ENCODE measurements at regions not wholly inside any gene's neighbourhood (a gene's known extent, or its start where the extent isn't known, plus 50 kb on each side); places are given as distances from the start of the nearest gene placed in this dataset.

DNA sequence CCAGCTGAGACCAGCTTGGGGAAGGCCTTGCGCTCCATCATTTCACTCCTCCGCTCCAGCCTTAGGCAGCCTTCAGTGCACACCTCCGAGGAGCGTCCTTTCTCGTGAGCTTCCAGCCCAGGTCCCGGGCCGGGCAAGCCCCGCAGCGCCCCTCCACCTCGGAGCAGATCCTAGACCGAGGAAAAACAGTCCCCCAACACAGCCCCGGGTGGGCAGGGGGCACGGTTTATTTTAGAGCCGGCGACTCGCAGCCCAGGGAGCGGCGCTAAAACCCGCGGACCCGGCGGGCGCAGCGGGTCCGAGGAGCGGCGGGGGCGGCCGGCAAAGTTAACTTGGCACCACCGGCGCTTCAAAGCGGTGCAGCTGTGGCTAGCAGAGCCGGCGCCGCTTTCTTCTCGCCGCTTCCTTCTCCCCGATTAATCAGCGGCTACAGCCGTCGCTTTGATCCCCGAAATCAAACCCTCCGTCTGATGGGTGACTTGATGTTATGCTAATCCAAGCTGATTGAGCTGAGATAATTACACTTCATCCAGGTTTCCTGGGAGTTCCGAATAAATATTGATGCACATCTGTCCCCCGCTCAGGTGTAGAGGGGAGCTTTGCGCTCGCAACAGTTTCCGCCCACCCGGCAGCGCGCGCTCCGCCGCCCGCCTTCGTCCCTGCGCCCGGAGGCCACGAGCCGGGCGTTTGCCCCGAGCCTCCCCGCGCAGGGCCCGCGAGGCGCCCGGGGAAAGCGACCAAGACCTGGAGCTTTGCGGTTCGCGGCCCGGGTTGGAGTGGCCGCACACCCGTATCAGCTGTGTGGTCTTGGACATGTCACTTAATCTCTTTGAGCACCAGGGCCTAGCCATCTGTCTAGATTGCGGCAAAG lies 192.7 kb downstream of the BUD13 start:
- peak in 1 of 11 donors; percentile 26 for DNase-seq (ENCODE audit: extremely low read depth in 1 of 11, low read depth in 9 of 11, low spot score in 4 of 11)

DNA sequence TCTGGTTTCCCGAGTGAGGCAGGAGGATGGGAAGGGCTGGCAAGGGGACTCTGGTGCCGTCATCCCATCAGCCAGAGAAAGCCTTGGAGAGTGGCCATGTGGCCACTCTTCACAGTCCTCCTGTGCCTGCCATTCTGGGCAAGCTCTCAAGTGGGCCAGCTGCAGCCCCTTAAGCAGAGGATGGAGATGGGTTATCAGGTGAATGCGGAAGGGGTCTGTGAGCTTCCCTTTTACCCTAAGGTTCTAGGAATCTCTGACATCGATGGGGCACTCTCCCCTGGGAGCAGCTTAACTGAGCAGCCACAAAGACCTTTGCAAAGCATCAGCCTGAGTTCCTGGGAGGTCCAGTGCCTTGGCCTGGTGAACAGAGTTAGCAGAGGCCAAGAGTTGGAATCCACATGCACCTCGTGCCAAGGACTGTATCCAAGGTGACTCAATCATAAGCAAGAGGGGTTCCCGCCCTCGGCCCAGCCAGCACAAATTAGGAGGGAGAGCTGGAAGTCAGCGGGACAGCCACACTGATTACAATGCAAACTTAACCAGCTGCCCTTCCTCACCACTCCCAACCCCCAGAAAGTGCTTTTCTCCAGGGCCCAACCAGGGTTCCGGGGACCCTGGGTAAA lies 193.6 kb downstream of the BUD13 start:
- no peak for DNase-seq (ENCODE audit: extremely low read depth in 1 of 11, low read depth in 9 of 11, low spot score in 4 of 11)

DNA sequence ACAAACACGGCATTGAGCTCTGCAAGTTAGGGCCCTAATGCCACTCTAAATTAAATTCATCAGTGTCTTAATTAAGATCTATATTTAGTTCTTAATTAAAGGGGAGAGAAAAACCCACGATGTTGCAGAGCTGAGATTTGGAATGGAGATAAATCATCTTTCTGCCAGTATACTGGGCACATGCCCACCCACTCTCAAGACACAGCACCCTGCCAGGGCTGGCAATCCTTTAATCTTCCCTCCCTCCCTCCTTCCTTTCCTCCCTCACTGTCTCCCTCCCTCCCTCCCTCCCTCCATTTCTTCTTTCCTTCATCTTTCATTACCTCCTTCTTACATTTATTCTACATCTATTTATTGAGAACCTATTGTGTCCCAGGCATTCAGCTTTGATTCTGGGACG lies 194.8 kb downstream of the BUD13 start:
- DNase-seq (ENCODE audit: extremely low read depth in 1 of 11, low read depth in 9 of 11, low spot score in 4 of 11): no peak

DNA sequence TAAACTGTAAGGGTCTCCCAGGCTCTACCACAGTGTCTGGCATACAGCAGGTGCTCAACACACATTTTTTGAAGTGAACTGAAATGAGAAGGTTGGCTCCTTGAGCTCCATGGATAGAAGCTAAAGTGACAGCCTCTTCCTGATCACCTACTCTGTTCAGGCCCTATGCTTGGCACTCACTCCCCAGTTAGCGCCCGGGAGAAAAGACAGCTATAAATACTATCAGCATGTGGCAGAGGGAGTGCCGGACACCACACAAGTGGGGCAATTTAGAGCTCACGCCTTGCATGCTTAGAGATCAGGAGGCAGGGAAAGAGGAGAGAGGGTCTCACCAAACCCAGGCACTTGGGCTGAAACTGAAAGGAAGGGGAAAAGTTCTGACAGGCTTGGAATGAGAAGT lies 195.5 kb downstream of the BUD13 start:
- DNase-seq (ENCODE audit: extremely low read depth in 1 of 11, low read depth in 9 of 11, low spot score in 4 of 11): no peak

DNA sequence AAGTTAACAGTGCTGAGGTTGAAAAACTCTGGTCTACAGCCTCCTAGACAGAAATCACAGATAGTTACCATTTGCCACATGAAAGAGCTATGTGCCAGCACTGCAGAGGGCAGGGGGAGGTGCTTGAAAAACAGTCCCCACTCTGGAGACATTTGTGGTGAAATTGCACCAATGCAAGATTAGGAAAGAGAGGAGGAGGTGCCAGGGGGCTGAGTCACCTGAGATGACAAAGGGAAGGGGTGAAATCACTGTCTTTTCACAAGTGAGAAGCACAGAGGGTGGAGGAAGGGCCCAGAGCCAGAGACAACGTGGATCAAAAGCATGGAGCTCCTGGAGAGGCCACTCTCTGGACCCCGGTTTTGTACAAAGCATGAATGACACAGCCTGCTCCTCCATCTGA lies 196.3 kb downstream of the BUD13 start:
- DNase-seq (ENCODE audit: extremely low read depth in 1 of 11, low read depth in 9 of 11, low spot score in 4 of 11): no peak

DNA sequence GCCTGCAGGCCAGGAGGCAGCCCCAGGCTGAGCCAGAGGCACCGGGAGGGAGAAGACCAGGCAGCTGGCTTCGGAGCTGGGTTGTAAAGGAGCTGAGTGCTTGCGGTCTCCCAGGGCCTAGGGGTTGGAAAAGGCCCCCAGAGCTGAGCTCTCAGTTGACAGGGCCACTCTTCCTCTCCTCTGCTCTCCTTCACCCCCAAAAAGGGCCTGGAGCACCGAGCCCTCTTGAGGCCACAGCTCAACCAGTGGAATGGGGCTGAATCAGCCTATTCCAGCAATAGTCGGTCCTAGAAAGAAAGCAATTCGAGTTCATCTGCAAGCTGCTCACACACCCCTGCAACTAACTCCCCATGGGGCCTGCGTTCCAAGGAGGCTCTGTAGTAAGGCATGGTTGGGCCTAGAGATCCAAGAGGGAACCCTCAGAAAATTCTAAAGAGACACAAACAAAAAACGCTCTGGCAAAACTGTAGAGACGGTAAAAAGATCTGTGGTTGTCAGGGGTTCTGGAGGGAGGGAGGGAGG lies 205.0 kb downstream of the BUD13 start:
- no peak for DNase-seq (ENCODE audit: extremely low read depth in 1 of 11, low read depth in 9 of 11, low spot score in 4 of 11)

DNA sequence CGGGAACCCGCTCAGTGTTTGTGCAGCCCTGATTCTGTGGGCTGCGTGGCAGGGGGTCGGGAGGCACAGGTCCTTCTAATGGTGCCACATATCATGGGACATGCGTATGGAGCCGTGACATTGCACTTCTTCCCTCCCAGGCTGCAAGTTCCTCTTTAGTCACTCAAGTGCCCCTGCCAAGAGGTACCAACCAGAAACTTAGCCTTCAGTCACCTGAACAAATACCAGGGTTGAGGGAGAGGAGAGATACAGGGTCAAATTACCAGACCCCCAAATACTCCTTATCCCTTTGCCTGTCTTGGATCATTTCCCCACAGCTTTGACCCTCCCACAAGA lies 209.1 kb downstream of the BUD13 start:
- DNase-seq (ENCODE audit: extremely low read depth in 1 of 11, low read depth in 9 of 11, low spot score in 4 of 11): no peak

DNA sequence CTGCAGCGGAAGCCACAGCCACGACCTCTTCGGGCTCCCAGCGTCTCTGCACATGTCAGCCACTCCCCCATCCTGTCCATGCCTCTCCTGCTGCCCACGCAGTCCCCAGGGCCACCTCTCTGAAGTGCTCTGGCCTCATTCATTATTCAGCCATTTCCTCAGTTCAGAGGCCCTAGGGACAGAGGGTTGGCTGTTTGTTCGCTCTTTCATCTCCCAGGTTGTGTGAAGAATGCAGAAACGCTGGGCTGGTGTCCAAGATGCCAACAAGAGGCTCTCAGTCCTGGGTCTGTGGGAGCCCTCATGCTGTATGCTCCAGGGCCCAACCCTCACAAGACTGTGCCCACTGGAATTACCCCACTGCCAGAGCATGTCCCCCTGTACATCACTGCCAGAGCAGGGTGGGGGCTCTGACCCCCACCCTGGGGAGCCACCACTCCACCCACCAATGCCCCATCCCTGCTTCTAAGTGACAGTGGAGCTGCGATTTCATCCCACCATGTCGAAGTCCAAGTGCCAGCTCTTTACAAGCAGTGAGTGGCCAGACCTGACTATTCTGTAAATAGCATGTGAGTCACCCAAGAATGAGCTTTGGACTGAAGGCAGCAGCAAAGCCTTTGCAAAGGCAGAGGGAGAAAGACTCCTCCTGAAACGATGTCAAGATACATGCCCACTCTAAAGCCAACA lies 209.6 kb downstream of the BUD13 start:
- DNase-seq (ENCODE audit: extremely low read depth in 1 of 11, low read depth in 9 of 11, low spot score in 4 of 11): no peak

DNA sequence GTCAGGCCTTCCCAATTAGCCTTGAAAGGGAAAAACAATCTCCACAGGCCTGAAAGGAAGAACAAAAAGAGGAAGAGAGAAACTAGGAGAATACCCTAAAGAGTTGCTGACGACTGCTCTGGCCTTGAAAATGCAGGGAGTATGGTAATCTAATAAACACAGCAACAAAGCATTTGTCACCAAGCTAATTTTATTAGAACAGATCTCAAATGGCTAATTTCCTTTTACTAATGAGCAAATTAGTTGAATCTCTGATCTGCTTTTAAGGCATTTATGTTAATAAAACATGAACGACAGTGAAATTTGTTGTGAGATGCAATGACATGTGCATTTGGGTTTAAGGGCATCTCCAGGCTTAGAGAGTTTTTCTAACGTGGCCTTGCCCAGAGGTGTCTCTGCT lies 212.2 kb downstream of the BUD13 start:
- DNase-seq (ENCODE audit: extremely low read depth in 1 of 11, low read depth in 9 of 11, low spot score in 4 of 11): no peak

DNA sequence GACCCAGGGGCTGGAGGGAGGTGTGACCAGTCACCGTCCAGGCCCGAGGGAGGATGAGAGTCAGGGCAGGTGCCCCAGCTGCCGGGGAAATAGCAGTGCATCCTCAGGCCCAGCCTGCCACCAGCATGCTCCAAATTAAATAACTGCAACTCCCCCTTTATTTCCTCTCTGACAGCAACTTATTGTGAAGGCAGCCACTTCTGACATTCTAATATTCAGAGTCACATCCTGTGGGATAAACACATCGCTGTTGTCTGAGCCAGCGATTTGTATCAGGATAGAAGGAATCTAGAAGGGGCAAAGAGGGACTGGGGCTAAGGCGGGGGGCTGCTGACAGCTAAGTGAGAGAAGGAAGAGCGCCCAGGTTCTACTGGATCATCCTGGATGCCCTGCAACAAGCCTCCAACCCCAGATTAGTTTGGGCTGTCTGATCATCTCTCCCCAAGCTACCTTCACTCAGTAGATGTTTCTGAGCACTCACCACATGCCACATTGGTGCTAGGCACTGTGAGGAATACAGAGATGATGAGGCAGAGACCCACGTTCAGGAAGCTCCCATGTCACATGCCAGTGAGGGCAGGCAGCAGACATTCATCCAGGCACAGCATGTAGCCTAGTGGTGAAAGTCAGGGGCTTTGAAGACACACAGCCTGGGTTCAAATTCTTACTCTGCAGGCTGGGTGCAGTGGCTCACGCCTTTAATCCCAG lies 214.1 kb downstream of the BUD13 start:
- no peak for DNase-seq (ENCODE audit: extremely low read depth in 1 of 11, low read depth in 9 of 11, low spot score in 4 of 11)

DNA sequence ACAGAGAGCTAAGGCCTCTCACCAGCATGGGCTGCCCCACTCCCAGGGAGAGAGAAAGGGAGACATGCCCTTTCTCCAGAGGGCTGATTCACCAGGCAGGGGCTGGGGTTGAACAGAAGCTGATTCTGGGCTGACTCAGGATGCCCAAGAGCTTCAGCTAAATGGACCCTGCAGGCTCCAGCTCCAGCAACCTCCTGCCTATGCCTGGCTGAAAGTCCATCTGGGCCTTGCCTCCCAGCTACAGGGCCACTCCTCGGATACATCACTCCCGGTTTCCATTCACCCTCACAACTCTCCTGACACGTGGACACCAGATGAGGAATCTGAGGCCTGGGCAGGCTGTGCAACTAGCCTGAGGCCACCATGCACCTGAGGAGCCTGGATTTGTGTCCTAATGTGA lies 215.5 kb downstream of the BUD13 start:
- no peak for DNase-seq (ENCODE audit: extremely low read depth in 1 of 11, low read depth in 9 of 11, low spot score in 4 of 11)

DNA sequence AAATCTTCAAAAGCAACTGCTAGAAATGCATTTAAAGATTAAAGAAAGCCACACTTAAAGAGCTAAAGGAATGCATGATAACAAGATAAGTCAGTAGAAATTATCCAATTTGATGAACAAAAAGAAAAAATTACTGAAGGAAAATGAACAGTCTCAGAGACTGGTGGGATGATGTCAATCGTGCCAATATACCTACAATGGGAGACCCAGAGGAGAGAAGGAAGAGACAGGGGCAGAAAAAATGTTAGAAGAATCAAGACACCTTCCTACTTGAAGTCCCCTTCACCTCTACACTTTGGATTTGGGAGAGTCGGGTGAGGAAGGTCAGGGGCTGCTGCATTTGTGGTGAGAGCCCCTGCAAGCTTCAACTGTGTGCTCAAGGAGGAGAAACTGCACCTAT lies 216.3 kb downstream of the BUD13 start:
- no peak for DNase-seq (ENCODE audit: extremely low read depth in 1 of 11, low read depth in 9 of 11, low spot score in 4 of 11)

DNA sequence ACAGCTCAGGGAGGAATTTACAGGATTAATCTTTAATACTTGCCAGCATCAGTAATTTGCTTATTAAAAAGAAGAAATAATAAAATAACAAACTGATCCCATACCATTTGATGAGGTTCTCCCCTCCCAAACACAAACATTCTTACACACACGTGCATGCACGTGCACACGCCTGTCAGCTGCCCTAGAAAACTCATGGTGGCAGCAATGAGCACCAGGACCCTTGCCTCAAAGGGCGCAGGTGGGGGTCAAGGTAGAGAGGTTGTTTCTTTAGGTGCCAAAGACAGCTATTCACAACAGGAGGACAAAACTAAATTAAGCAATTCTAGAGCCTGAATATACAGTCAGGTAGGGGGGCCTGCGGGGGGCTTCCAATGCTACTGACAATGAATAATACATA lies 219.3 kb downstream of the BUD13 start:
- no peak for DNase-seq (ENCODE audit: extremely low read depth in 1 of 11, low read depth in 9 of 11, low spot score in 4 of 11)

DNA sequence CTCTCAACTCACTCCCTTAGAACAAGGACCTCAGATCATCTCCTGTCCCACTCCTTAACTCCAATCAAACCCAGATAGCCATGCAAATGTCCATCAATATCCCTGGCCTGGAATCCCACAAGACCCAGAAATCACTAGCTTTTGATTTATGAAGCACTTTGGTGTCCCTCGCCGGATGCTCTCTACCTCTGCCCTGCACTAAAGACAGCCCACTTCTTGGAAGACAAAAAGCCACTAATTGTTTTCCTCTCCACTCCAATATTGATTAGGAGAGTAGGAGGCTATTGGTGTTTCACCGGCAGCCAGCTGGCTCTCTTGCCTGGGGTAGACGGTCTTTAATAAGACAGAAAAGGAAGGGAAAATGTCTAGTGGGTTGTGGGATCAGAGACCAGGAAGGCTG lies 221.2 kb downstream of the BUD13 start:
- no peak for DNase-seq (ENCODE audit: extremely low read depth in 1 of 11, low read depth in 9 of 11, low spot score in 4 of 11)

DNA sequence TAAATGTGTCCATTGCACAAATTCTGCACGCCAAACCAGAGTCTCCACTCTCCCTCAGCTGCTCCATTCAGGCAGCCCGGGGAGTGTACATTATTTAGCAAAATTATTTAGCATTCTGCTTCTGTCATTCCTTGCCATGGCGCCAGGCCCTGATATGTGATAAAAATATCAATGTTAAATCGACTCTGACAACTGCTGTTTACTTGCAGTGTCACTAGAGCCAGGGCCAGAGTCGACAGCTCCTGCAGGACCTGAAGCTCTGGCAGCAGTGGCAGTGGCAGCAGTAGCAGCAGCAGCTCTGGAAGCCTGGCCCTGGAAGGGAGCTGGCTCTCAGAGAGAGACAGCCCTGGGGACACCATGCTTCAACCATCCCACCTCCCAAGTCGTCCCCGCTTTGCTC lies 224.5 kb downstream of the BUD13 start:
- DNase-seq (ENCODE audit: extremely low read depth in 1 of 11, low read depth in 9 of 11, low spot score in 4 of 11): no peak

DNA sequence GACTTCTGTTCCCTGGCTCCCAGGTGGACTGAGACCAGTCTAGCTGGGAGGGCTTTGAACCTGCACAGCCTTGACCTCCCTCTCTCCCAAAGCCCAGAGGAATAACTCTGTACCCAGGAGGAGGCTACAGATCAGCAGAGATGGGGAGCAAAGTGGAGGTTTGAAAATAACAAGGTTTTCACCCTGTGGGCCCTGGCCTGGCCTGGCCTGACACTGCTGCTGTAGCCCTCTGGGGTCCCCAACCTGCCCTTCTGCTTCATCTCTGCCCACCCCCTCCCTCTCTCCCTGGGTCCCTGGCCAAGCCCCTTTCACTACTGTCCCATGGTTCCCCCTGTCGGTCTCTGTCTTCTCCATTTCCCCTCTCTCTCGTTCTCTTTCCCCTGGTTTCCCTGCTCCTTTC lies 225.2 kb downstream of the BUD13 start:
- DNase-seq (ENCODE audit: extremely low read depth in 1 of 11, low read depth in 9 of 11, low spot score in 4 of 11): no peak

DNA sequence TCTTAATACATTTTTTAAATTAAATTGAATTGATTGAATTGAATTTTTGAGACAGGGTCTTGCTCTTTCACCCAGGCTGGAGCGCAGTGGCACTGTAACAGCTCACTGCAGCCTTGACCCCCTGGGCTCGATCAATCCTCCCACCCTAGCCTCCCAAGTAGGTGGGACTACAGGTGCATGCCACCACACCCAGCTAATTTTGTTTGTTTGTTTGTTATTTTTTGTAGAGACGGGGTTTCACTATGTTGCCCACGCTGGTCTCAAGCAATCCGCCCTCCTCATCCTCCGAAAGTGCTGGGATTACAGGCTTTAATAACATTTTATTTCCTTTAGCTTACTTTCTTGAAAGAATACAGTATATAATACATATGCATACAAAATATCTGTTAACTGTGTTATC lies 226.9 kb downstream of the BUD13 start:
- no peak for DNase-seq (ENCODE audit: extremely low read depth in 1 of 11, low read depth in 9 of 11, low spot score in 4 of 11)

DNA sequence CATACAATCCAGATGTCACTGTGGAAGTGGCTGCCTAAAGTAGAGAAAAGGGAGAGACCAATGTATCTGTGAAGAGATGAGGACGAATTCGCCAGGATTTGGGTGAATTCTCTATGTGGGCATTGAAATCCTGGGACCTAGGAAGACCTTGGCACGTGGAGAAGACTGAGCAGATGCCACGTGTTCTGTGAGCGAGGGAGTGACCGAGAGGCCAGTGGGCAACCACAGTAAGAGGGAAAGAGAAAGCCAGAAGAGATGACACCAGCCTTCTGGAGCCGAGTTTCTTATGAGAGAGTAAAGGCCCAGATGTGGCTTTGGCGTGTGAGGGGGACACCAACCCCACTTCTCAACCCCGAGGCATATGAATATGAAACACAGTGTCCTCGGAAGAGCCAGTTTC lies 228.1 kb downstream of the BUD13 start:
- no peak for DNase-seq (ENCODE audit: extremely low read depth in 1 of 11, low read depth in 9 of 11, low spot score in 4 of 11)

DNA sequence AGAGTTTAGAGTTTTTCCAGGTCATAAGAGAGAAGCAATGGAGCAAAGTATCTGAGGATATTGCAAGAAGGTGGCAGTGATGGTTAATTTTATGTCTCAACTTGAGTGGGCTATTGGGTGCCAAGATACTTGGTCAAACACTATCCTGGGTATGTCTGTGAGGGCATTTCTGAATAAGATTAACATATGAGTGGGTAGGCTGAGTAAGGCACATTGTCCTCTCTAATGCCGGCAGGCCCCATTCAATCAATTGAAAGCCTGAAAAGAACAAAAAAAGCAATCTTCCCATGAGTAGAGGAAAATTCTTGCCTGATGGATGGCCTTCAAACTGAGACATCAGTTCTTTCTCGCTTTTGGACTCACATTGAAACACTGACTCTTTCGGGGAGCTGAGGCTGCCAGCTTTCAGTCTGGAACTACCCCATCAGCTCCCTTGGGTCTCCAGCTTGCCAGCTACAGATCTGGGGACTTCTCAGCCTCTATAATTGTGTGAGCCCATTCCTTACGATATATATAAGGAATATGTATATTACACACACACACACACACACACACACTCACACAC lies 228.8 kb downstream of the BUD13 start:
- DNase-seq (ENCODE audit: extremely low read depth in 1 of 11, low read depth in 9 of 11, low spot score in 4 of 11): no peak

Measured in renal cortex interstitium (tissue), 11 donors.